MM.1S (cell line): ENCODE measurements at regions not wholly inside any gene's neighbourhood (a gene's known extent, or its start where the extent isn't known, plus 50 kb on each side); places are given as distances from the start of the nearest gene placed in this dataset.

Source experiments
- DNase-seq: peaks from one replicate; pipeline ENCODE4 v3.0.0-alpha.2; 2015
- H2AFZ ChIP-seq: fragments of 300-600 bp; sonication (generic); 2 replicates; pipeline ENCODE4 v1.6.0; 2016; ENCODE audit warnings: antibody characterized with exemption, low read length
- H3F3A ChIP-seq: fragments of 300-600 bp; sonication (generic); 2 replicates; pipeline ENCODE4 v1.6.1; 2016; ENCODE audit warnings: mild to moderate bottlenecking, antibody characterized with exemption, low read length, moderate library complexity, mixed read lengths; ENCODE audit not compliant: insufficient read depth
- H3K27ac ChIP-seq: fragments of 300-600 bp; sonication (generic); 2 replicates; pipeline ENCODE4 v1.5.1; 2016; ENCODE audit warnings: mild to moderate bottlenecking, low read length
- H3K27me3 ChIP-seq: fragments of 300-600 bp; sonication (generic); replicated peaks from 2 replicates; pipeline ENCODE4 v1.6.0; 2016; ENCODE audit warnings: low read length; ENCODE audit not compliant: insufficient read depth
- H3K36me3 ChIP-seq: fragments of 300-600 bp; sonication (generic); replicated peaks from 2 replicates; pipeline ENCODE4 v1.6.1; 2016; ENCODE audit warnings: mild to moderate bottlenecking, low read length, mixed read lengths; ENCODE audit not compliant: insufficient read depth
- H3K4me1 ChIP-seq: fragments of 300-600 bp; sonication (generic); 2 replicates; pipeline ENCODE4 v1.6.1; 2016; ENCODE audit warnings: low read length, mixed read lengths
- H3K4me2 ChIP-seq: fragments of 300-600 bp; sonication (generic); 2 replicates; pipeline ENCODE4 v1.6.0; 2016; ENCODE audit warnings: low read depth, low read length
- H3K4me3 ChIP-seq: fragments of 300-600 bp; sonication (generic); 2 replicates; pipeline ENCODE4 v1.5.1; 2016; ENCODE audit warnings: low read length, mixed read lengths
- H3K79me2 ChIP-seq: fragments of 300-600 bp; sonication (generic); 2 replicates; pipeline ENCODE4 v1.6.1; 2016; ENCODE audit warnings: mixed run types, low read length, mixed read lengths
- H3K9ac ChIP-seq: fragments of 300-600 bp; sonication (generic); 2 replicates; pipeline ENCODE4 v1.6.1; 2016; ENCODE audit warnings: low read length, mixed read lengths
- H3K9me2 ChIP-seq: fragments of 300-600 bp; sonication (generic); replicated peaks from 2 replicates; pipeline ENCODE4 v1.6.1; 2016; ENCODE audit warnings: mild to moderate bottlenecking, low read length, mixed read lengths; ENCODE audit not compliant: insufficient read depth
- H3K9me3 ChIP-seq: fragments of 300-600 bp; sonication (generic); replicated peaks from 2 replicates; pipeline ENCODE4 v1.6.1; 2016; ENCODE audit warnings: mild to moderate bottlenecking, low read length, mixed read lengths; ENCODE audit not compliant: insufficient read depth
- H4K20me1 ChIP-seq: fragments of 300-600 bp; sonication (generic); 2 replicates; pipeline ENCODE4 v1.6.1; 2016; ENCODE audit warnings: mild to moderate bottlenecking, low read length, moderate library complexity, mixed read lengths; ENCODE audit not compliant: insufficient read depth
- EZH2 ChIP-seq: fragments of 300-600 bp; sonication (generic); optimal IDR thresholded peaks from 2 replicates; pipeline ENCODE3; 2017; ENCODE audit warnings: low read depth, mild to moderate bottlenecking, antibody characterized with exemption, low read length, mixed read lengths
- EZH2phosphoT487 ChIP-seq: fragments of 300-600 bp; sonication (generic); IDR thresholded peaks from 2 replicates; pipeline ENCODE4 v1.6.1; 2018; ENCODE audit warnings: antibody characterized with exemption, low read length
- TF ChIP-seq, protein P1 (sequence below): fragments of 300-600 bp; sonication (generic); IDR thresholded peaks from 2 replicates; pipeline ENCODE4 v1.5.1; 2016; ENCODE audit warnings: antibody characterized with exemption, low read length, mixed read lengths

GRCh38 chr3:23648996-23649395 is 156.8 kb upstream of the UBE2E1 start:
- H3K27me3 ChIP-seq: no peaks in the 10 kb centered on the region
- H3K4me2 ChIP-seq: no peak overlapping the region
- no peak overlapping the region for H3K27ac ChIP-seq
- no peaks in the 10 kb centered on the region for H4K20me1 ChIP-seq
- TF ChIP-seq EZH2: no peak
- TF ChIP-seq, protein P1, sequence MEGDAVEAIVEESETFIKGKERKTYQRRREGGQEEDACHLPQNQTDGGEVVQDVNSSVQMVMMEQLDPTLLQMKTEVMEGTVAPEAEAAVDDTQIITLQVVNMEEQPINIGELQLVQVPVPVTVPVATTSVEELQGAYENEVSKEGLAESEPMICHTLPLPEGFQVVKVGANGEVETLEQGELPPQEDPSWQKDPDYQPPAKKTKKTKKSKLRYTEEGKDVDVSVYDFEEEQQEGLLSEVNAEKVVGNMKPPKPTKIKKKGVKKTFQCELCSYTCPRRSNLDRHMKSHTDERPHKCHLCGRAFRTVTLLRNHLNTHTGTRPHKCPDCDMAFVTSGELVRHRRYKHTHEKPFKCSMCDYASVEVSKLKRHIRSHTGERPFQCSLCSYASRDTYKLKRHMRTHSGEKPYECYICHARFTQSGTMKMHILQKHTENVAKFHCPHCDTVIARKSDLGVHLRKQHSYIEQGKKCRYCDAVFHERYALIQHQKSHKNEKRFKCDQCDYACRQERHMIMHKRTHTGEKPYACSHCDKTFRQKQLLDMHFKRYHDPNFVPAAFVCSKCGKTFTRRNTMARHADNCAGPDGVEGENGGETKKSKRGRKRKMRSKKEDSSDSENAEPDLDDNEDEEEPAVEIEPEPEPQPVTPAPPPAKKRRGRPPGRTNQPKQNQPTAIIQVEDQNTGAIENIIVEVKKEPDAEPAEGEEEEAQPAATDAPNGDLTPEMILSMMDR: no peak
- no peak overlapping the region for H3K9ac ChIP-seq
- H3K4me1 ChIP-seq: peaks cover 27% of the 10 kb centered on the region
- H3K9me2 ChIP-seq: no peaks in the 10 kb centered on the region
- H2AFZ ChIP-seq: no peak overlapping the region
- H3K9me3 ChIP-seq: no peaks in the 10 kb centered on the region
- H3K36me3 ChIP-seq: no peaks in the 10 kb centered on the region
- no peak for DNase-seq
- H3K79me2 ChIP-seq: no peaks in the 10 kb centered on the region
- H3F3A ChIP-seq: peaks cover 10% of the 10 kb centered on the region
- H3K4me3 ChIP-seq: no peak overlapping the region

- no peak overlapping the region for H3K4me3 ChIP-seq
Observed at GRCh38 chr3:23649448-23649847, 156.3 kb upstream of the UBE2E1 start.

DNA sequence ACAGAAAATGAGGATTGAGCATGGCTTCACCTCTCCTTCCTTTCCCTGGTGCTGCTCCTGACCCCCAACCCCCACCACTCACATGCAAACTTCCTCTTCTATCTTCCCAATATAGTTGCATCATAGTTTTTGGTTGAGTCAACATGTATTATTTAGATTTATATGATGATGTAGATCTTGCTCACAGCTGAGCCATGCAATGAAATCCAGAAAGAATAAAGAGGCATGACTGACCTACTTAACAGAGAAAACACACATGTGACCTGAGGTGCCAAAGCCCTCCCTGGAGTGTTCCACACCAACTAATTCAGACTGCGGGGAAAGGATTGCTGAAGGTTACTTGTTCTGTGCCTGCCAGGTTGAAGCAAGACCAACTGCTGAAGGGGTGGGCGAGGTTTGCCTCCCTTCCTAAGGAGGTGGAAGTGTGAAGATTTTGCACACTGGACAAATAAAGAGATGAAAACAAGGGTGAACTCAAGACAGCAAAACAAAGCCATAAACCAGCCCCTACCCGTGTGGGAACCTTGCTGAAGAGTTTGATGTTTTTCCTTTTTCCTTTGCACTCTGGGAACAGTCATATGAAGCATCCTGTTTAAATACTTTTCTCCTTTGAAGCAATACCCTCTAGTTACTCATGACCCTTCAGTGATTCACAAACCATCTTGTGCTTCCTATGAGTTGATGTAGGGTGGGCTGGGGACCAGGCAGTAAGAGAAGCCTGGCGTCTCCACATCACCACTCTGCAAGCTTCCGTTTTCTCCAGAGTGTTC is 155.2 kb upstream of the UBE2E1 start:
- Histone ChIP-seq H3K27ac (no peak overlapping the region), H4K20me1 (no peaks in the 10 kb centered on the region), H3K9me3 (no peaks in the 10 kb centered on the region), H3K9ac (no peak overlapping the region), H3K4me3 (no peak overlapping the region), H3F3A (peaks cover 23% of the 10 kb centered on the region), H3K27me3 (no peaks in the 10 kb centered on the region), H3K36me3 (no peaks in the 10 kb centered on the region), H3K4me2 (no peak overlapping the region), H2AFZ (no peak overlapping the region), H3K79me2 (peaks cover under 1% of the 10 kb centered on the region; the same call in 1 of the 2 replicates), H3K4me1 (peaks cover 41% of the 10 kb centered on the region), H3K9me2 (no peaks in the 10 kb centered on the region)
- DNase-seq: no peak
- TF ChIP-seq EZH2phosphoT487 (no peak), EZH2 (no peak)
- TF ChIP-seq, protein P1: no peak

More at GRCh38 chr3:23649448-23649847, 156.3 kb upstream of the UBE2E1 start:
- Histone ChIP-seq H3K79me2 (no peaks in the 10 kb centered on the region), H3K36me3 (no peaks in the 10 kb centered on the region), H3K9me2 (no peaks in the 10 kb centered on the region), H3K9ac (no peak overlapping the region), H3K9me3 (no peaks in the 10 kb centered on the region), H3F3A (peaks cover 15% of the 10 kb centered on the region), H3K4me2 (no peak overlapping the region), H3K27ac (no peak overlapping the region), H3K27me3 (no peaks in the 10 kb centered on the region), H2AFZ (no peak overlapping the region), H3K4me1 (peaks cover 31% of the 10 kb centered on the region), H4K20me1 (no peaks in the 10 kb centered on the region)
- no peak for DNase-seq
- no peak for TF ChIP-seq EZH2
- TF ChIP-seq, protein P1: no peak
- no peak for TF ChIP-seq EZH2phosphoT487
